Germinal center (tissue), 1 donor: ENCODE measurements at regions not wholly inside any gene's neighbourhood (a gene's known extent, or its start where the extent isn't known, plus 50 kb on each side); places are given as distances from the start of the nearest gene placed in this dataset.
"Not testable (repeated sequence)": the region's sequence is repeated elsewhere in the genome, so short reads cannot be mapped to it uniquely, and the experiment has no call there.

Experiments
- DNase-seq: peaks from one replicate; pipeline ENCODE4 v3.0.0; 2012; ENCODE audit warnings: mixed read lengths, low spot score

GRCh38 chr2:143922261-143922830, 597.6 kb downstream of the ZEB2 start:
- DNase-seq: not testable (repeated sequence)

GRCh38 chr2:143918465-143918989, 601.4 kb downstream of the ZEB2 start:
- no peak for DNase-seq

DNA sequence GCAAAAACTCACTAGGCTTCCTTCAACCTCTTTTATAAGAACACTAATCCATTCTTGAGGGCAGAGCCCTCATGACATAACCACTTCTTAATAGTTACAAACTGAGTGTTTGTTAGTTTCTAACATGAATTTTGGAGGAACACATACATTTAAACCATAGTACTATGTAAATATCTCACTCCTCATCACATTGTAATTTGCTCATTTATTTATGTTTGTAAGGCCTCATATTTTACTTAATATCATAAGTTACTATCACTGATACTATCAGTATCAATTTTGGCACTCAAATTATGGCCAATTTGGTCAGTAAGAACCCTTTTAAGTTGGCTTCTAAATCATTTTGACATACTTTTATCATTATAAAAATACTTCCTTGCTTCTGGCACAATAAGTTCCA, 603.1 kb downstream of the ZEB2 start:
- DNase-seq: no peak

GRCh38 chr2:143909577-143910353, 610.2 kb downstream of the ZEB2 start:
- no peak for DNase-seq

DNA sequence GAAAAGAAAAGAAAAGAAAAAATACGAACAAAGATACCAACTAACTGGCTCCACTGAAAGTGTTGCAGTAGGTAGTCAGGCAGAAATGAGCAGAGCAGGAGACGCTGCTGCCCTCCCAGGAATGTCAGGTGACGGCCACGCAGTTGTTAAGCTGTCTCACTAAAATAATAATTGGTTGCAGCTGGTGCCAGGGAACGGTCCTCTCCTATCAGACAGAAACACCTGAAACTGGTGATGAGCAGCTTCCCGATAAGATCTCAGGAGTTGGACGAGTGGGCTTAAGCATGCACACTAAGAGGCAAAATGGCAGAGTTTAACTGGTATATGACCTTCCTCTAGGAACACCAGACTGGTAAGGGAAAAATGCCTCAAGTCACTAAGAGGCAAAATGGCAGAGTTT, 611.1 kb downstream of the ZEB2 start:
- DNase-seq: no peak

GRCh38 chr2:143907801-143908200, 612.1 kb downstream of the ZEB2 start:
- DNase-seq: no peak

GRCh38 chr2:143906850-143907249, 613.1 kb downstream of the ZEB2 start:
- no peak for DNase-seq

GRCh38 chr2:143905587-143905986, 614.3 kb downstream of the ZEB2 start:
- no peak for DNase-seq

GRCh38 chr2:143903172-143903856, 616.6 kb downstream of the ZEB2 start:
- no peak for DNase-seq

DNA sequence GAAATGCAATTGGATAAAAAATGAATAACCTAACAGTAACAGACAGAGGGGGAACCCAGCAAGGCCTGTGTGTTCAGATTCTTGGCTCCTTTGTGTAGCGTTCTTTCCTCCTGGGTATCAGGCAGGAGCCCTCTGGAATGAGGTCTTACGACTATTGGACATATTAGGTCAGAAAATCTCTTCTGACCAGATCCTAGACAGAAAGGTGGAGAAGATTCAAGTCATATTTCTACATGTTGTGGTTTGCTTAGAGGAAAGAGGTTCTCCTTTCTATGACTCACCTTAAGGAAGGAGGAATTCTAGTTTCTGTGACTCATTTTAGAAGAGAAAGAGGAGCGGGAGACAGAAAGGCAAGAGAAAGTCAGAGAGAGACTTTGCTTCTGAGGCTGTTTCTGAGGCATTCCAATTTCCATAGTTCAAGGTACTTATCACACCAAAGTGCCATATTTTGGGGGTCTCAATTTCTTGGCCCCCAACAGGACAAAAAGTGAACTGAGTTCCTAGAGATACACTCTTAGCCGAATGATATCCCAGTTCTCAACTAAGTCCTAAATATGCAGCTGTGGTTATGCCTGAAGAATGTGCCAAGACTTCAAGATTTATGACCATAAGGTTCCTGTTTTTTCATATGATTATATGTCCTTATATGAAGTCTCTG, 618.6 kb downstream of the ZEB2 start:
- no peak for DNase-seq

DNA sequence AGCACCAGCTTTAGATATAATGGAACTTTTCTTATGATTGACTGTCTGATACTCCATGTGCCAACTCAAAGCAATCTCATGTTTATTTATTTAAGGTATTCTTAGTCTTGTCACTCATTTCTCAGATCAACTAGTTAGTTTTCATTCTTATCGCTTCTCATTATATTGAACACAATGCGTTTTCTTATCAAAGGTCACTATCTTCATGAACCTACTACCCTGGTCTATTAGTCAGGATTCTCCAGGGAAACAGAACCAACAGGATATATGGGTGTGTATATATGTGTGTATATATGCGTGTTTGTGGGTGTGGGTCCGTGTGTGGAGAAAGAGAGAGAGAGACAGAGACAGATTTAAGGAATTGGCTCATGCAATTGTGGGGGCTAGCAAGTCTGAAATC, 619.9 kb downstream of the ZEB2 start:
- DNase-seq: no peak

DNA sequence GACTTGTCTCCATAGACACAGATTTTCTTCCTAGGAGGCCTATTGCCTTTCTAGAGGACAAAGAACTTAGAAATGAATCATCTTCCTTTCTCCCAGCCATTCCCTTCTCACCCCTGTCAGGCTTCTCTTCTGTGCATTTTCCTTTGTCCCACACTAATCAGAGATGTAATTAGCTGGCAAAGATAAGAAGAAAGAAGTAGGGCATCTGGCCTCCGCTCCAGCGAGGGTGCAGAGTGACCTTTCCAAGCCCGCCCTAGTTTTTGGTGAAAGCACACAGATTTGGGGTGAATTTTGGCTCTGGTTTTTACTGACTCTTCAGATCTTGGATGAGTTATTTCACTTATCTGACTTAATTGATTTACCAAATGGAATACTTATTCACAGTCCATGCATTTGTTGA, 626.5 kb downstream of the ZEB2 start:
- no peak for DNase-seq

DNA sequence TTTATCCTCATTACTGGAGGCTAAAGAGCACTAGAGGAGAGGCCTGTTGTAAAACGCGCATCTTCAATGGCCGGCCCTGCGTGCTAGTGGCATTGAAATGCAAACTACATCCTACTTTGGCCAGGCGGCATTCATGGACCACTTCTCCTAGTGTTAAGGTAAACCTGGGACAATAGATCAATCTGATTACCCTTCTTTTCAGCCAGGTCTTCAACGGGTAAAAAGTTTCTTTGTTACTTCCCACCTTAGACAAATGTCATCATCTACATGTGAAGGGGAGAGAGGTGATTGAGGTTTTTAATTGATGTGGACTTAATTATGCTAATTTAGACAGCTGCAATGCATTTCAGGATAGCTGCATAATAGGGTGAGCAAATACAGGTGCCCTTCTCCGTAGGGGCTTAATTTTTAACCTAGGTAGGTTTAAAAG, 628.0 kb downstream of the ZEB2 start:
- DNase-seq: no peak

DNA sequence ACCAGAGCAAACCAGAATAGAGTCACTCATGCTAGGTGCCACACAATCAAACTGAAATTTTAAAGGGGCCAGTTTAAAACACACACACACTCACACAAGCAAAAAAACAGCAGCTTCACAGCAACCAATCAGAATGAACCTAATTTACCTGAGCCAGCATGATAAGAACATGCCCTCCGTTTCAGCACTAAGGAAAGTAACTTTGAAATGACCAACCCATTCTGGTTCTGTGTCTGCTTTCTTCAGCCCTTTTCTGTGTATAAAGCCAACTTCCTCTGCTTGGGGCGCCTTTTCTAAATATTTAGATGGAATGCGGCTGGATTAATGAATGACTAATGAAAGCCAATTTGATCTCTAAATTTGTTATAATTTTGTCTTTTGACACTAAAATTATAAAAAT, 629.1 kb downstream of the ZEB2 start:
- no peak for DNase-seq

- DNase-seq: no peak
These were observed 630.7 kb downstream of the ZEB2 start for GRCh38 chr2:143889216-143889615.

- DNase-seq: no peak
These were observed 634.5 kb downstream of the ZEB2 start for GRCh38 chr2:143885461-143885860.

GRCh38 chr2:143881246-143881645, 638.7 kb downstream of the ZEB2 start:
- DNase-seq: no peak

DNA sequence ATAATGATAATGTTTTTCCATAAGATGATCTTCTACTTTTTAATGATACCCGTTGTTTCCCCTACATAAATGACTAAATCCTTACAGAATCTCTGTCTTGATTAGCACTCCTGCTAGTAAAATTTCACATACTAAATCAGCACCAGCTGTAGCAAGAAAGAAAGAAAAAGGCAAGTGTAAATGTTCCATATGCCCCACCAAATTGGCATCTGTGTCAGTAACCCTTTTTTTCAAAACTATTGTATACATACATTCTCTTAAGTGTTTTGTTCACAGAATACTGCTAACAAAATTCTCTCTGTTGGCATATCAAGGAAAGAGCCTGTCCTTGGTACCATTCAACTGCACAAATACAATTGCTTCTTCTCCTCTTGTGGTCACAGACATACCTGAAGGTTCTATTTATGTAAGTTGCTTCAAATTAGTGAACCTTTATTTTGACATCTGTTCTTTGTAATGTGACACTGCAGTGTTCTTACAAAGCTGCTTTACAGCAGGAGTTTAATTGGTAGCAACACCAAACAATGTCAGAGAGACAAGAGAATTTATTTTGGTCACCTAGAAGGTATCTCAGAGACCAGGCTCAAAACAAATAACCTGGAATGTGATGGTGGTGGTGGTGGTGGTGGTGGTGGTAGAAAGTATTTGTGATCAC, 641.9 kb downstream of the ZEB2 start:
- DNase-seq: no peak

DNA sequence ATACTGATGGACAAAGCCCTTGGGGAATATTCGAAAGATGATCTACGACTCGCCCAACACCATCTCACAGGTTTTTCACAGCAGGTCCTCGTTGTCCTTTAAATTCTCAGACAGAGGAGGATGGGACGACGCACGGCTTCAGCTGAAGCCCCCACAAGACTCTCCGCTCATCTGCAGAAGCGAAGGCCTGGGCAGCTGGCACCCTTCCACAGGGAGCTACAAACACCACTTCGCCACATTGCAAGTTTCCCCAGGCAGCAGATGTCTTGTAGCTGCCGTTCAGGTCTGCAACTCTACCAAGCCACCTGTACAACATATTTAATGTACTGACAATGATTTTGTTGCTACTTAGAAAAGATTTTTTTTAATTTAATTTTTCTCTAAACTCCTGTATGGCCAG, 642.9 kb downstream of the ZEB2 start:
- no peak for DNase-seq

DNA sequence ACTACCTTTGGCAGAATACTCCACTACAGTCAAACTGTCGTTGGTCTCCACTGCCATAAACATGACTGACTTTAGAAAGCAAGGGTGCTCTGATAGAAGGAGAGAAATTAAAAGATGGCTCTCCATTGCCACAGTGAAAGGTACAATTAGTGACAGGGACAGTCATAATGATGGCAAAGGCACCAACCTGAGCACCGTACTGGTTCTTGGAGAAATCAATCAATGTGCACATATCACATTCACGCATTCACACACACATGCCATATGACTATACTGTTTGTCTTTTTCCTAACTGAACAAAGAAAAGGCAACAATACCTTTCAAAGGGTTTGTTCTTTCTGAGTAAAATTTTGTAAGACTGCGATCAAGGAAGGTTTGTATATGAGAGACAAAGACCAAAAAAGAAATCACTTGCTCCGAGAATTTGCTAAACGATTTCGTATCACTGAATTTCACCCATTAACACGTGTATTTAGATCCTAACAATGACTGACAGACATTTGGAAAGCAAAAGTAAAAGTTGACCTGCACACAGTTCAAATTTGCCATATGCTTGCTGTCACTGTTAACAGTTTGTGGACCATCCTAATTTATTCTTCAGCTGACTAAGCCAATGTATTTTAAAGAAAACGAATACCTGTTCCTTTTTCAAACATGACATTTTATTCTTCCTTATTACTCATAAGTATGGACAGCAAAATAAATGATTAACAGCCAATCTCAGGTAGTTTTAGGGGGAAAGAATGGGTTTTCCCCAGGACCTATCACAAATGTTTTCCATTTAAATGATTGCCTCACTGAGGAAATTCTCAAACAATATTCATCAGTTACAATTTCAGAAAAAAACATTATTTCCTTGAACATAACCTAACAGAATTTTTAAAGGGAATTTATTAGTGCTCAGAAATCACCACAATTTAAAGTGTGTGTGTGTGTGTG, 644.4 kb downstream of the ZEB2 start:
- DNase-seq: no peak

- no peak for DNase-seq
These were observed 646.0 kb downstream of the ZEB2 start for GRCh38 chr2:143873886-143874285.
